AG20443 (cell line): ENCODE measurements at regions not wholly inside any gene's neighbourhood (a gene's known extent, or its start where the extent isn't known, plus 50 kb on each side); places are given as distances from the start of the nearest gene placed in this dataset.
"Not testable (repeated sequence)": the region's sequence is repeated elsewhere in the genome, so short reads cannot be mapped to it uniquely, and the experiment has no call there.

Source experiments
- DNase-seq: peaks from one replicate; pipeline ENCODE4 v3.0.0; 2012; ENCODE audit warnings: low spot score, mixed read lengths

DNA sequence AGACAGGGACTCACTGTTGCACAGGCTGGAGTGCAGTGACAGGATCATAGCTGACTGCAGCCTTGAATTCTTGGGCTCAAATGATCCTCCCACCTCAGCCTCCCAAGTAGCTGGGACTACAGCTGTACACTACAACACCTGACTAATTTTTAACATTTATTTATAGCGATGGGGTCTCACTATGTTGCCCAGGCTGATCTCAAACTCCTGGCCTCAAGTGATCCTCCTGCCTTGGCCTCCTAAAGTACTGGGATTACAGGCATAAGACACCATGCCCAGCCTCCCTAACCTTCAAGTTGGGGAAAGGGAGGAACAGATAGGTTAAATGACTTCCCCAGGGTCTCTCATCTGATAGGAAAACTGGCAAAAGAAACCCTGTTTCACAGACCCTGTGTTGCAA lies 919.5 kb downstream of the TYW1 start:
- DNase-seq, result not testable (repeated sequence)

- no peak for DNase-seq
Observed at GRCh38 chr7:67916571-67917436, 920.2 kb downstream of the TYW1 start.

DNA sequence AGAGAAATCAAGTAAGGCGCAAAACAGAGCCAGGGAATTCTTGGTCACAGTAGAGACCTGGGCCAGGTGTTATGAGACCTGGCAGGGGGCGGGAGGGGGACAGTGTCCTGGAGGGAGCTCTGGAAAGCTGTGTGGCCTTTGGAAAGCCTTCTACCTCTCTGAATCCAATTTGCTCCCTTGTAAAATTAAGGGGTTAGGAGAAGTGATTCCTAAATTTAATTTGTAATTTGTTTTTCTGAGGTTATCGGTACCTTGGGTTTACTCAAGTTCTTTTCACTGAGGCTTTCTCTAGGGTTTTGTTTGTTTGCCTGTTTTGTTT lies 920.8 kb downstream of the TYW1 start:
- DNase-seq, result no peak

GRCh38 chr7:67918158-67918557 lies 921.5 kb downstream of the TYW1 start:
- no peak for DNase-seq

DNA sequence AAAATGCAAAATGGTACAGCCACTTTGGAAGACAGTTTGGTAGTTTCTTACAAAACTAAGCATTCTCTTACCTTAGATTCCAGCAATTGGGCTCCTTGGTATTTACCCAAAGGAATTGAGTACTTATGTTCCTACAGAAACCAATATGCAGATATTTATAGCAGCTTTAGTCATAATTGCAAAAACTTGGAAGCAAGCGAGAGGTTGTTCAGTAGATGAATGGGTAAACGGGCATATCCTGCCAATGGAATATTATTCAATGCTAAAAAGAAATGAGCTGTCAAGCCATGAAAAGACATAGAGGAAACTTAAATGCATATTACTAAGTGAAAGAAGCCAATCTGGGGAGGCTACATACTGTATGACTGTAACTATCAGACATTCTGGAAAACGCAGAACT lies 926.7 kb downstream of the TYW1 start:
- DNase-seq, result no peak

DNA sequence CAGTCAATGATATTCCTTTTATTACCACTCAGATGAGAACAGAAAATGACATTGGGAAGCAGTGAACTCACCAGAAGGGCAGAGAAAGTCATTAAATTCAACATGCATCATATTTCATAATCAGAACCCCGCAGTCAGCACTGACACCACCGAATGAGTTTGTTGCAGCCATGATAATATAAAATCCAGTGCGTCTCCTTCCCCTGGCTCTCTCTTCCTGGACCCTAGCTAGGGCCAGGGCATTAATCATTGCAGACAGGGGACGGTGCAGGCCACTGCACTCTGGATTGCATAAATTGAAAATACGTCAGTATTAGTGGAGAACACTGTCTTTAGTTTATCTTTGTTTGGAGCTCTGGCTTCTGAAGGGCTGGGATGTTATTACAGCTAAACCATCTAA lies 931.5 kb downstream of the TYW1 start:
- DNase-seq, result no peak

DNA sequence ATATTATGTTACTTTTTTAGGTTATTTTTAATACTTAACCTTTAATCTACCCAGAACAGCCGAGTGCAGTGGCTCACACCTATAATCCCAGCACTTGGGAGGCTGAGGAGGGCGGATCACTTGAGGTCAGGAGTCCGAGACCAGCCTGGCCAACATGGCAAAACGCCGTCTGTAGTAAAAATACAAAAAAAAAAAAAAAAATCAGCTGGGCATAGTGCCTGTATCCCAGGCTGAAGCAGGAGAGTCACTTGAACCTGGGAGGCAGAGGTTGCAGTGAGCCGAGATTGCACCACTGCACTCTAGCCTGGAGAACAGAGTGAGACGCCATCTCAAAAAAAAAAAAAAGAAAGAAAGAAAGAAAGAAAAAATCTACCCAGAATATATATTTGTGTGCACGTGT lies 939.8 kb downstream of the TYW1 start:
- not testable (repeated sequence) for DNase-seq

DNA sequence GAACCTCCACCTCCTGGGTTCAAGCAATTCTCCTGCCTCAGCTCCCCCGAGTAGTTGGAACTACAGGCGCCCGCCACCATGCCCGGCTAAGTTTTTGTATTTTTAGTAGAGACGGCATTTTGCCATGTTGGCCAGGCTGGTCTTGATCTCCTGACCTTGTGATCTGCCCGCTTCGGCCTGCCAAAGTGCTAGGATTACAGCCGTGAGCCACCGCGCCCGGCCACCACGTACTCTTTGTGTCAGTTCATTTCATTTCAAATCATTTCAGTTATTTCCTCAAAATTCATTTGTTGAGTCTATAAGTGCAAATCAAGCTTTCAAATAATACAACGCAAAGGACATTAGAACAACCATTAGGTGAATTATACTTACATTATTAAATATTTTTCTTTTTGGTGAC lies 943.8 kb downstream of the TYW1 start:
- DNase-seq, result no peak

GRCh38 chr7:67947191-67947590 lies 950.6 kb downstream of the TYW1 start:
- no peak for DNase-seq

DNA sequence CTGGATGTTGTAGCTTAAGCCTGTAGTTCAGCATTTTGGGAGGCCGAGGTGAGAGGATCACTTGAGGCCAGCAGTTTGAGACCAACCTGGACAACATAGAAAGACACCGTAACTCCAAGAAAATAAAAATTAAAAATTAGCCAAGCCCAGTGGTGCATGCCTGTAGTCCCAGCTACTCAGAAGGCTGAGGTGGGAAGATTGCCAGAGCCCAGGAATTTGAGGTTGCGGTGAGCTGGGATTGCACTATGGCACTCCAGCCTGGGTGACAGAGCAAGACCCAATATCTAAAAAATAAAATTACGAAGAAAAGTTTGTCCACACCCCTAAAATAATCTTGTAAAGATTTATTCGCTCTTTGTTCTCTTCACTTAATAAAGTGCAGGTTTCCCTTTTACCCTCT lies 951.0 kb downstream of the TYW1 start:
- no peak for DNase-seq

DNA sequence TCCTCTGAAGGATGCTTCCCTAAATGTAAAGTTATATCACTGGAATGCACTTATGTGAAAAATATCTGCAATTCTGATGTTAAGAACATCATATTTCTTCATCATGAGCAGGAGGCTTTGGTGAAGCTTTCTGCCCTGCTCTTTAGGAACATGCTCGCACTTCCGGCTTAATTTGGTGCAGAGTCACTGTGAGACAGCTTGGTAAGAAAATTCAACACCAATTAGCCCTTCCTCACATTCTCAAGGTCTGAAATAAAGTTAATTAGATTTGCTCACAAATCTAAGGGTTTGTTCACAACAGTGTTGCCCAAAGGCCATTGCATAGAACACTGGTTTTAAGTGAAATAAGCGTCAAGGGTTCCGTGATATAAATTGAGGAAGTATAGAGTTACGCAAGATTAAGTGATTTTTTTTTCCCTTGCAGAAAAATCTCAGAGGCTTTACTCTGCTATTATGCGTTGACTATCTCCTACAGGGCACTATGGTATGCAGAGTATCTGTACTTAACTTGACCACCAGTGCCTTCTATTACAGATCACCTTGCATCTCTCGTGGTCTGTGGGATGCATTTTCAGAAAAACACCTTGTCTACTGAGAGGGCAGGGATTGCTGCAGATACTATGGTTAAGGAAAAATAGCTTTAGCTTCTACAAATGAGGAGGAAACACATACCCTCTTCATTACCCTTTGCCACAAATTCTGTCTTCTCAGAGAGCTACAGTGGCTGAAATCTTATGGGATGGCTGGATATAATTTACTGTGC lies 953.9 kb downstream of the TYW1 start:
- no peak for DNase-seq

GRCh38 chr7:67955061-67955460 lies 958.4 kb downstream of the TYW1 start:
- no peak for DNase-seq

GRCh38 chr7:67962863-67963262 lies 966.2 kb downstream of the TYW1 start:
- DNase-seq, result no peak

DNA sequence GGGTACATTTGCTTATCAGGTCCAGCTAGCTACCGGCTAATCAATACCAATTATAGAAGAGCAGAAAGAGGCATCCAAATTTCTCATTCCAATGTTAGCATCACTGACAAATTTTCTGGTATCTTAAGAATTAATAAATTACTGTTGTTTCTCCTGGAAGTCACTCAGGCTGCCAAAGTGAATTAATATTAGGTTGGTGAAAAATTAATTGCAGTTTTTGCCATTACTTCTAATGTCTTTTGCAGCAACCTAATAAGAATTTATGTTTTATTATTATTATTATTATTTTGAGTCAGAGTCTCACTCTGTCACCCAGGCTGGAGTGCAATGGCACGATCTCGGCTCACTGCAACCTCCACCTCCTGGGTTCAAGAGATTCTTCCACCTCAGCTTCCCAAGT lies 979.9 kb downstream of the TYW1 start:
- no peak for DNase-seq

DNA sequence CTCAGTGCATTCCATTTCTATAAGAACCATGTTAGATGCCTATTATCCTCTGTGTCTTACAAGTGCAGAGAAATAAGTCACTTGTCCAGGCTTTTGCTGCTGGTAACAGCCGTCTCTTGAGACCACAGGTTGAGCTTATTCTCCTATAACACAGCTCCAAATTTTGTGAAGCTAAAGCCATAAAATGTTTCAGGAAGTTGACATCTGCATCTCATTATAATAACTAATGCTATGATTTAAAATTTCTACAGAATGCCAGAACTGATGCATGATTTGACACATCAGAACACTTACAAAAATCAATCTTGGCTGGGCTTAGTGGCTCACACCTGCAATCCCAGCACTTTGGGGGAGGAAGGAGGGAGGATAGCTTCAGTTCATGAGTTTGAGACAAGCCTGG lies 986.9 kb downstream of the TYW1 start:
- no peak for DNase-seq

- no peak for DNase-seq
Observed at GRCh38 chr7:67984326-67984725, 987.7 kb downstream of the TYW1 start.

DNA sequence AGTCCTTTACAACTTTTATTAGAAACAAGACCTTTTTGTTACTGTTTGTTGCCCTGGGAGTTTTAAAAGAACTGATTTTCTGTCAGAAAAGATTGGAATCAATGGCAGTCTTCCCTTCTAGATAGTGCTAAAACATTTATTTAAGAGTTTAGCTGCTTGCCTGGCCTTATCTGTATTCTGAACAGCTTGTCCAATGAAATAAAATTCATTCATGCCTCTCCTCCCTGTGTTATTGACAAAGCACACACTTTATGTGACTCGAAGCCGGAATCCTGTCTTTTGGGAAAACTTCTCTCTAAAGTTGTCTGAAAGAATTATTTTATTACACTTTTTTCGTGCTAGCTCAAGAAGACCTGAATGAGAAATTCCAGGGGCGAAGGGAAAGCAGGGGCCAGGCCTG lies 992.5 kb downstream of the TYW1 start:
- no peak for DNase-seq

- no peak for DNase-seq
Observed at GRCh38 chr7:67990003-67990402, 993.4 kb downstream of the TYW1 start.

DNA sequence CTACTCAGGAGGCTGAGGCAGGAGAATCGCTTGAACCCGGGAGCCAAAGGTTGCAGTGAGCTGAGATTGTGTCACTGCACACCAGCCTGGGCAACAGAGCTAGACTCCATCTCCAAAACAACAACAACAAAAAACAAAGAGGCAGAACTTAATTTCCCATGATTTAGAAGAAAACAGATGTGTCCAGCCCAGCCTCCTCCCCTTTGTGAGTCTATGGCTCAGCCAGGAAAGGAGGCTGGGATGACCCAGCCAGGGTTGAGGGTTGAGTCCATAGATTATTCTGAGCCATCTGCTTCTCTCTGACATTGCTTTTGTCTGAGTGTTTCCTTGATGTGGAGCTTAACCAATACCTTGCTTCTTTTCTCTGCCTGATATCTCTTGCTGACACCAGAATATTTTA lies 994.1 kb downstream of the TYW1 start:
- DNase-seq, result no peak

- DNase-seq, result no peak
Observed at GRCh38 chr7:67992287-67992686, 995.7 kb downstream of the TYW1 start.

- DNase-seq, result no peak
Observed at GRCh38 chr7:68005992-68006391, 1009.4 kb downstream of the TYW1 start.

DNA sequence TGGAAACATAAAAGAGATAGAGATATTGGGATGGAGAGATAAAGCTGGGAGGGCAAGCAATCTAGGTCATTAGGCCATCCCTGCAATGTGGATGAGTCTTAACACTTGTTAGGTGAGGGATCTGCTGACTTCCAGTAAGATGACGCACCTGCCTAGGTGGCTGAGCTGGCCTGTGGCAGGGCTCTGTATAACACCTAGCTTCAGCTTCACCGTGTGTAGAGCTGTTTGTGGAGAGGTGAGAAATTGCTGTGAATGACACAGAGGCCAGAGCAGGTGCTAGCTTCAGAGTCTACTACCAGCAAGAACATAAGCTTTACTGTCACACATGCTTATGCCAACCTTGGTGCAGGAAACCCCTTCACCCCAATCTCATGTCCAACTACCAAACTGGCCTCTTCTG lies 1010.0 kb downstream of the TYW1 start:
- no peak for DNase-seq

DNA sequence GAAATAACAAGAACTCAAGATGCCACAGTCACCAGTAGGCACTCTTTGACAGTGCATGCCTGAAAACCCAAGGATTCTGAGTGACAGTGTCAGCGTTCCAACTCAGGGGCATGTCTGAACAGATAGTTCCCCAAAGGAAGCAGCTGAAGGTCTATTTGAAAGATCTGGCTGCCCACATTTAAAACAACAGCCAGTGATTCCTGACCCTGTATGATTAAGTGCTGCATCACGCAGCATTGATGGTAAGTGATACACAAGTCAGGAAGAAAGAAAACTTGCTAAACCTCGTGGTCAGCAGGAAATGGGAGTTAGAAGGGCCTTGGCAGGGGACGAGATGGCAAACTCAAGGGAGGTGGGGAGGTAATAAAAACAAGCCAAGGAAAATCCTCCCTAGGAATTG lies 1013.1 kb downstream of the TYW1 start:
- DNase-seq, result no peak
